ENCODE measurements at regions not wholly inside any gene's neighbourhood (a gene's known extent, or its start where the extent isn't known, plus 50 kb on each side); places are given as distances from the start of the nearest gene placed in this dataset.

GRCh38 chr6:74311431-74311830 lies 615.4 kb downstream of the CD109 start:
- intact Hi-C loops (cut with DNase I), result no loop called here
- DNase-seq (no peak), ATAC-seq (no peak)
- no peaks in the 10 kb centered on the region for H3K4me1 ChIP-seq
- no peaks in the 10 kb centered on the region for H3K9me3 ChIP-seq
- no peaks in the 10 kb centered on the region for H3K27me3 ChIP-seq (ENCODE audit: low read depth)
- TF ChIP-seq CTCF (IDR thresholded peaks at IDR 0.05), result no peak
- H3K36me3 ChIP-seq, result no peaks in the 10 kb centered on the region
- H3K27ac ChIP-seq, result no peak overlapping the region
- H3K4me3 ChIP-seq, result no peak overlapping the region

- no peak for DNase-seq
- no peak for ATAC-seq
- no peaks in the 10 kb centered on the region for H3K27me3 ChIP-seq (ENCODE audit: low read depth)
- intact Hi-C loops (cut with DNase I), result no loop called here
- no peaks in the 10 kb centered on the region for H3K9me3 ChIP-seq
- no peak overlapping the region for H3K27ac ChIP-seq
- TF ChIP-seq CTCF (IDR thresholded peaks at IDR 0.05), result no peak
- H3K4me3 ChIP-seq, result no peak overlapping the region
- no peaks in the 10 kb centered on the region for H3K36me3 ChIP-seq
- H3K4me1 ChIP-seq, result no peaks in the 10 kb centered on the region
These were observed 593.9 kb downstream of the CD109 start for GRCh38 chr6:74289884-74290283.

- no peak for ATAC-seq
- Histone ChIP-seq H3K9me3 (no peaks in the 10 kb centered on the region), H3K27me3 (ENCODE audit: low read depth) (no peaks in the 10 kb centered on the region), H3K4me3 (no peak overlapping the region), H3K27ac (no peak overlapping the region), H3K4me1 (no peaks in the 10 kb centered on the region), H3K36me3 (no peaks in the 10 kb centered on the region)
- no peak for TF ChIP-seq CTCF (IDR thresholded peaks at IDR 0.05)
- no peak for DNase-seq
- intact Hi-C loops (cut with DNase I), result no loop called here
These were observed 591.9 kb downstream of the CD109 start for GRCh38 chr6:74287932-74288331.

- Histone ChIP-seq H3K36me3 (no peaks in the 10 kb centered on the region), H3K27ac (no peak overlapping the region), H3K4me1 (no peaks in the 10 kb centered on the region), H3K9me3 (no peaks in the 10 kb centered on the region), H3K4me3 (no peak overlapping the region), H3K27me3 (ENCODE audit: low read depth) (no peaks in the 10 kb centered on the region)
- no peak for TF ChIP-seq CTCF (IDR thresholded peaks at IDR 0.05)
- DNase-seq, result no peak
- intact Hi-C loops (cut with DNase I), result no loop called here
- ATAC-seq, result no peak
These were observed 591.4 kb downstream of the CD109 start for GRCh38 chr6:74287441-74287840.

GRCh38 chr6:74284284-74284683 lies 588.3 kb downstream of the CD109 start:
- intact Hi-C loops (cut with DNase I), result no loop called here
- Histone ChIP-seq H3K27ac (no peak overlapping the region), H3K4me1 (no peaks in the 10 kb centered on the region), H3K27me3 (ENCODE audit: low read depth) (no peaks in the 10 kb centered on the region), H3K36me3 (no peaks in the 10 kb centered on the region), H3K9me3 (no peaks in the 10 kb centered on the region), H3K4me3 (no peak overlapping the region)
- DNase-seq (no peak), ATAC-seq (no peak)
- TF ChIP-seq CTCF (IDR thresholded peaks at IDR 0.05), result no peak

GRCh38 chr6:74283532-74283931 lies 587.5 kb downstream of the CD109 start:
- Histone ChIP-seq H3K4me3 (no peak overlapping the region), H3K36me3 (no peaks in the 10 kb centered on the region), H3K4me1 (no peaks in the 10 kb centered on the region), H3K9me3 (no peaks in the 10 kb centered on the region), H3K27me3 (ENCODE audit: low read depth) (no peaks in the 10 kb centered on the region), H3K27ac (no peak overlapping the region)
- DNase-seq (no peak), ATAC-seq (no peak)
- no peak for TF ChIP-seq CTCF (IDR thresholded peaks at IDR 0.05)
- intact Hi-C loops (cut with DNase I), result no loop called here
